NB4 (cell line): ENCODE measurements at regions not wholly inside any gene's neighbourhood (a gene's known extent, or its start where the extent isn't known, plus 50 kb on each side); places are given as distances from the start of the nearest gene placed in this dataset.

Experiments used
- POLR2A ChIP-seq: IDR thresholded peaks from 2 replicates; pipeline ENCODE4 v1.6.1; 2011; ENCODE audit warnings: mild to moderate bottlenecking; ENCODE audit not compliant: insufficient read length; ENCODE audit errors: extremely low read depth
- TF ChIP-seq, protein P1 (sequence below): IDR thresholded peaks from one replicate; pipeline ENCODE4 v1.5.1; 2012; ENCODE audit warnings: low read depth, low read length

DNA sequence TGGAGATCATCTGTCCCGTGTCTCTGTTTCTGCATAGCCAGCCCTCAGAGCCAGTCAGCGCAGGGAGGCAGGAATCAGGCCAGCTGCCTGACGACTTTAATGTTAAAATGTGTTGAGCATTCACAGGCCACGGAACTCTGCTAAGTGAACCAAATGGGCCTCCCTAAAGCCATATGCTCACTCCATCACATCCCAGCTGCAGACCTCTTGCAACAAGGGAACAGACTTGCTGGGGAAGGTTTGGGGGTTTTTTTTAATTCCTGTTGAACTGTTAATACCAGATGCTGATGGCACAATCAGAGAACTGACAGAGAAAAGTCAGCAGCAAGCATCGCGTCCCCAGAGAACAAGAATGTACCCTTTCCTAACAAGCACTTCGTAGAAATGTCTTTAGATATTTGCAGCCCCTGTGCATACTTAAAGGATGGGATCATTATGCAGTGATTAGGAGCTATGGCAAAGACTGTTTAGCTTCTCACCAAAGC, 900.4 kb upstream of the AUTS2 start:
- TF ChIP-seq, protein P1, sequence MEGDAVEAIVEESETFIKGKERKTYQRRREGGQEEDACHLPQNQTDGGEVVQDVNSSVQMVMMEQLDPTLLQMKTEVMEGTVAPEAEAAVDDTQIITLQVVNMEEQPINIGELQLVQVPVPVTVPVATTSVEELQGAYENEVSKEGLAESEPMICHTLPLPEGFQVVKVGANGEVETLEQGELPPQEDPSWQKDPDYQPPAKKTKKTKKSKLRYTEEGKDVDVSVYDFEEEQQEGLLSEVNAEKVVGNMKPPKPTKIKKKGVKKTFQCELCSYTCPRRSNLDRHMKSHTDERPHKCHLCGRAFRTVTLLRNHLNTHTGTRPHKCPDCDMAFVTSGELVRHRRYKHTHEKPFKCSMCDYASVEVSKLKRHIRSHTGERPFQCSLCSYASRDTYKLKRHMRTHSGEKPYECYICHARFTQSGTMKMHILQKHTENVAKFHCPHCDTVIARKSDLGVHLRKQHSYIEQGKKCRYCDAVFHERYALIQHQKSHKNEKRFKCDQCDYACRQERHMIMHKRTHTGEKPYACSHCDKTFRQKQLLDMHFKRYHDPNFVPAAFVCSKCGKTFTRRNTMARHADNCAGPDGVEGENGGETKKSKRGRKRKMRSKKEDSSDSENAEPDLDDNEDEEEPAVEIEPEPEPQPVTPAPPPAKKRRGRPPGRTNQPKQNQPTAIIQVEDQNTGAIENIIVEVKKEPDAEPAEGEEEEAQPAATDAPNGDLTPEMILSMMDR: no peak
- TF ChIP-seq POLR2A: no peak
